Neutrophil (primary cell): ENCODE measurements at regions not wholly inside any gene's neighbourhood (a gene's known extent, or its start where the extent isn't known, plus 50 kb on each side); places are given as distances from the start of the nearest gene placed in this dataset.

Experiments used
- H3K27ac ChIP-seq: fragments of 200-600 bp; sonication (generic); 2 replicates; pipeline ENCODE4 v1.5.1; 2016; ENCODE audit warnings: mild to moderate bottlenecking, moderate library complexity
- H3K27me3 ChIP-seq: fragments of 200-600 bp; sonication (generic); 2 replicates; pipeline ENCODE4 v1.6.0; 2016; ENCODE audit warnings: mild to moderate bottlenecking
- H3K36me3 ChIP-seq: fragments of 200-600 bp; sonication (generic); 2 replicates; pipeline ENCODE4 v1.5.1; 2017
- H3K4me1 ChIP-seq, 2 experiments: fragments of 200-600 bp in 1 of 2; sonication (generic) in 1 of 2; 1 replicate in 1 of 2; 2 replicates in 1 of 2; pipeline versions ENCODE4 v1.5.1 to v1.6.1; 2013 to 2016; ENCODE audit warnings: low read depth in 1 of 2, low read length in 1 of 2, mild to moderate bottlenecking in 1 of 2, moderate library complexity in 1 of 2; ENCODE audit not compliant: control insufficient read depth in 1 of 2, insufficient read depth in 1 of 2
- H3K4me3 ChIP-seq, 2 experiments: fragments of 200-600 bp in 1 of 2; sonication (generic) in 1 of 2; 1 replicate in 1 of 2; 2 replicates in 1 of 2; pipeline ENCODE4 v1.5.1; 2013 to 2016; ENCODE audit warnings: low read depth in 1 of 2, low read length in 1 of 2, mild to moderate bottlenecking in 1 of 2, moderate library complexity in 1 of 2
- H3K9me3 ChIP-seq: fragments of 200-600 bp; sonication (generic); 2 replicates; pipeline ENCODE4 v1.5.1; 2016
- TF ChIP-seq, protein P1 (sequence below): fragments of 200-600 bp; sonication (generic); IDR thresholded peaks from 2 replicates; pipeline ENCODE4 v1.5.1; 2016; ENCODE audit warnings: antibody characterized with exemption

DNA sequence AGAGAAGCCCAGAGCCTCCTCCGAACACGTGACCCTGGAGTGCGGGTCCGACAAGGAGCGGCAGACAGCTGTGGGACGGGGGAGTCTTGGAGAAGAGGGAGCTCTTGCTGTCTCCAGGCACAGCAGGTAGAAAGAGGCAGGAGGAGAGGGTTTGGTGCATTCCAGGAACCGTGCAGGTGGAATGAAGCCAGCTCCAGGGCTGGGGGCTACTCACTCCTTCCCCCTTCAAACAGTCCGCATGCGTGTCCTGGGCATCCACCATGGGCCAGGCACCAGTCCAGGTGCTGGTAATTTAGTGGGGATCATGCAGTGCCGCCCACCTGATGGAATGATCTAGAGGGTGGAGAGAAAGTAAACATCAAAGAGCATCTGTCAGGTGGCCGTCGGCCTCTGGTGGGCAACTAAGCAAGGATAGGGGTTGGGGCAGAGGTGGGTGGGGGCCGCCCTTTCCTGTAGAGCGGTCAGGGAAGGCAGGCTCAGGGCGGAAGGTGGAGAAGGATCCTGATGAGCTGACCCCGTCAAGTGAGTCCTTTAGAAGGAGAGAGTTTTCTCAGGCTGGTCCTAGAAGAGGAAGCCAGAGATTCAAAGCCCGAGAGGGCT lies 850.0 kb downstream of the TBC1D22A start:
- Histone ChIP-seq H3K9me3 (no peaks in the 10 kb centered on the region), H3K4me3 (no peak overlapping the region), H3K4me1 (no peaks in the 10 kb centered on the region), H3K36me3 (no peaks in the 10 kb centered on the region), H3K27ac (no peak overlapping the region), H3K27me3 (no peaks in the 10 kb centered on the region)
- TF ChIP-seq, protein P1, sequence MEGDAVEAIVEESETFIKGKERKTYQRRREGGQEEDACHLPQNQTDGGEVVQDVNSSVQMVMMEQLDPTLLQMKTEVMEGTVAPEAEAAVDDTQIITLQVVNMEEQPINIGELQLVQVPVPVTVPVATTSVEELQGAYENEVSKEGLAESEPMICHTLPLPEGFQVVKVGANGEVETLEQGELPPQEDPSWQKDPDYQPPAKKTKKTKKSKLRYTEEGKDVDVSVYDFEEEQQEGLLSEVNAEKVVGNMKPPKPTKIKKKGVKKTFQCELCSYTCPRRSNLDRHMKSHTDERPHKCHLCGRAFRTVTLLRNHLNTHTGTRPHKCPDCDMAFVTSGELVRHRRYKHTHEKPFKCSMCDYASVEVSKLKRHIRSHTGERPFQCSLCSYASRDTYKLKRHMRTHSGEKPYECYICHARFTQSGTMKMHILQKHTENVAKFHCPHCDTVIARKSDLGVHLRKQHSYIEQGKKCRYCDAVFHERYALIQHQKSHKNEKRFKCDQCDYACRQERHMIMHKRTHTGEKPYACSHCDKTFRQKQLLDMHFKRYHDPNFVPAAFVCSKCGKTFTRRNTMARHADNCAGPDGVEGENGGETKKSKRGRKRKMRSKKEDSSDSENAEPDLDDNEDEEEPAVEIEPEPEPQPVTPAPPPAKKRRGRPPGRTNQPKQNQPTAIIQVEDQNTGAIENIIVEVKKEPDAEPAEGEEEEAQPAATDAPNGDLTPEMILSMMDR, result no peak

GRCh38 chr22:47610764-47611163 lies 848.3 kb downstream of the TBC1D22A start:
- TF ChIP-seq, protein P1, result no peak
- Histone ChIP-seq H3K4me1 (no peaks in the 10 kb centered on the region), H3K4me3 (no peak overlapping the region), H3K27me3 (no peaks in the 10 kb centered on the region), H3K27ac (no peak overlapping the region), H3K9me3 (no peaks in the 10 kb centered on the region), H3K36me3 (no peaks in the 10 kb centered on the region)

GRCh38 chr22:47610281-47610680 lies 847.8 kb downstream of the TBC1D22A start:
- Histone ChIP-seq H3K27me3 (no peaks in the 10 kb centered on the region), H3K9me3 (no peaks in the 10 kb centered on the region), H3K4me1 (no peaks in the 10 kb centered on the region), H3K4me3 (no peak overlapping the region), H3K36me3 (no peaks in the 10 kb centered on the region), H3K27ac (no peak overlapping the region)
- TF ChIP-seq, protein P1, result no peak

DNA sequence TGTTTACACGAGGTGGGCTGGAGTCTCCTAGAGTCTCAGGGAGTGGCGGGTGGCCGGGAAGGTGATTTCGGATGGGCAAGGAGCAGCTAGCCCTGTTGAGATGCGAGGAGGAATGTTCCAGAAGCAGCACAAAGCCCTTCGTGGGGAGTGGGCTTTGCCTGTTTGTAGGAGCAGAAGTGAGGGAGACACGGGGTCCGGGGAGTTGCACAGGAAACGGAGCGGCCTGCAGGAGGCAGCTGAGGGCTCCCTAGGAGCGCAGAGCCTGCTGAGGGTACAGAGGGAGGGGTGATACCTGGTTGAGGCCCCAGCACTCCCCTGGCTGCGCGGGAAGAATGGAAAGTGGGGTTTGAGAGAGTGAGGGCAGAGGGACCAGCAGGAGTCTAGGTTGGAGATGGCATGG lies 847.2 kb downstream of the TBC1D22A start:
- H3K27me3 ChIP-seq, result no peaks in the 10 kb centered on the region
- H3K9me3 ChIP-seq, result no peaks in the 10 kb centered on the region
- H3K36me3 ChIP-seq, result no peaks in the 10 kb centered on the region
- no peak overlapping the region for H3K27ac ChIP-seq
- no peak overlapping the region for H3K4me3 ChIP-seq
- no peaks in the 10 kb centered on the region for H3K4me1 ChIP-seq
- TF ChIP-seq, protein P1, result no peak

- H3K27ac ChIP-seq, result no peak overlapping the region
- H3K9me3 ChIP-seq, result no peaks in the 10 kb centered on the region
- no peaks in the 10 kb centered on the region for H3K4me1 ChIP-seq
- TF ChIP-seq, protein P1, result no peak
- no peaks in the 10 kb centered on the region for H3K36me3 ChIP-seq
- no peaks in the 10 kb centered on the region for H3K27me3 ChIP-seq
- H3K4me3 ChIP-seq, result no peak overlapping the region
Measured at GRCh38 chr22:47608421-47608820, 846.0 kb downstream of the TBC1D22A start.

GRCh38 chr22:47607486-47607885 lies 845.0 kb downstream of the TBC1D22A start:
- Histone ChIP-seq H3K36me3 (no peaks in the 10 kb centered on the region), H3K27me3 (no peaks in the 10 kb centered on the region), H3K27ac (no peak overlapping the region), H3K9me3 (no peaks in the 10 kb centered on the region), H3K4me1 (no peaks in the 10 kb centered on the region), H3K4me3 (no peak overlapping the region)
- TF ChIP-seq, protein P1, result no peak
